ENCODE measurements at regions not wholly inside any gene's neighbourhood (a gene's known extent, or its start where the extent isn't known, plus 50 kb on each side); places are given as distances from the start of the nearest gene placed in this dataset.
"Not testable (repeated sequence)": the region's sequence is repeated elsewhere in the genome, so short reads cannot be mapped to it uniquely, and the experiment has no call there.

- intact Hi-C loops (cut with DNase I); DNase-seq: not testable (repeated sequence)
Observed at GRCh38 chr14:106196459-106196858, 670.1 kb downstream of the TMEM121 start.

GRCh38 chr14:106197264-106197663, 670.9 kb downstream of the TMEM121 start:
- DNase-seq; ATAC-seq (ENCODE audit: poor library complexity); intact Hi-C loops (cut with DNase I): not testable (repeated sequence)

More at GRCh38 chr14:106196459-106196858, 670.1 kb downstream of the TMEM121 start:
- ATAC-seq (ENCODE audit: poor library complexity) = not testable (repeated sequence)

- DNase-seq (no peak), ATAC-seq (ENCODE audit: poor library complexity) (no peak)
- intact Hi-C loops (cut with DNase I) = no loop called here
Observed at GRCh38 chr14:106199097-106199496, 672.7 kb downstream of the TMEM121 start.

GRCh38 chr14:106200541-106201315, 674.3 kb downstream of the TMEM121 start:
- DNase-seq (no peak), ATAC-seq (ENCODE audit: poor library complexity) (no peak)
- intact Hi-C loops (cut with DNase I) = no loop called here

- DNase-seq = no peak
- no peak for ATAC-seq (ENCODE audit: poor library complexity)
- intact Hi-C loops (cut with DNase I) = no loop called here
Observed at GRCh38 chr14:106201376-106201775, 675.0 kb downstream of the TMEM121 start.

GRCh38 chr14:106203438-106203837, 677.1 kb downstream of the TMEM121 start:
- no peak for DNase-seq
- intact Hi-C loops (cut with DNase I) = no loop called here
- ATAC-seq (ENCODE audit: poor library complexity) = no peak

- ATAC-seq (ENCODE audit: poor library complexity) (no peak), DNase-seq (no peak)
- intact Hi-C loops (cut with DNase I) = no loop called here
Observed at GRCh38 chr14:106204063-106204462, 677.7 kb downstream of the TMEM121 start.

- intact Hi-C loops (cut with DNase I) = no loop called here
- ATAC-seq (ENCODE audit: poor library complexity) = no peak
- DNase-seq = no peak
Observed at GRCh38 chr14:106207316-106207715, 680.9 kb downstream of the TMEM121 start.

GRCh38 chr14:106208794-106209193, 682.4 kb downstream of the TMEM121 start:
- no peak for ATAC-seq (ENCODE audit: poor library complexity)
- intact Hi-C loops (cut with DNase I) = no loop called here

GRCh38 chr14:106209755-106210154, 683.4 kb downstream of the TMEM121 start:
- no peak for ATAC-seq (ENCODE audit: poor library complexity)
- intact Hi-C loops (cut with DNase I) = no loop called here

More at GRCh38 chr14:106208794-106209193, 682.4 kb downstream of the TMEM121 start:
- DNase-seq = no peak

GRCh38 chr14:106210650-106211049, 684.3 kb downstream of the TMEM121 start:
- ATAC-seq (ENCODE audit: poor library complexity) = no peak
- intact Hi-C loops (cut with DNase I) = no loop called here
- DNase-seq = no peak

More at GRCh38 chr14:106209755-106210154, 683.4 kb downstream of the TMEM121 start:
- DNase-seq = no peak

- ATAC-seq (ENCODE audit: poor library complexity) = no peak
- no peak for DNase-seq
- intact Hi-C loops (cut with DNase I) = no loop called here
Observed at GRCh38 chr14:106211334-106211900, 685.0 kb downstream of the TMEM121 start.

GRCh38 chr14:106215229-106215628, 688.8 kb downstream of the TMEM121 start:
- DNase-seq (no peak), ATAC-seq (ENCODE audit: poor library complexity) (no peak)
- intact Hi-C loops (cut with DNase I) = no loop called here

- intact Hi-C loops (cut with DNase I) = no loop called here
- no peak for DNase-seq
Observed at GRCh38 chr14:106216679-106217078, 690.3 kb downstream of the TMEM121 start.

GRCh38 chr14:106218174-106218573, 691.8 kb downstream of the TMEM121 start:
- DNase-seq = no peak
- ATAC-seq (ENCODE audit: poor library complexity) = no peak
- intact Hi-C loops (cut with DNase I) = no loop called here

More at GRCh38 chr14:106216679-106217078, 690.3 kb downstream of the TMEM121 start:
- ATAC-seq (ENCODE audit: poor library complexity) = no peak

- ATAC-seq (ENCODE audit: poor library complexity) (no peak), DNase-seq (no peak)
- intact Hi-C loops (cut with DNase I) = no loop called here
Observed at GRCh38 chr14:106222311-106222710, 695.9 kb downstream of the TMEM121 start.

GRCh38 chr14:106222731-106223130, 696.3 kb downstream of the TMEM121 start:
- DNase-seq (no peak), ATAC-seq (ENCODE audit: poor library complexity) (no peak)
- intact Hi-C loops (cut with DNase I) = no loop called here

GRCh38 chr14:106227793-106228192, 701.4 kb downstream of the TMEM121 start:
- DNase-seq (no peak), ATAC-seq (ENCODE audit: poor library complexity) (no peak)
- intact Hi-C loops (cut with DNase I) = no loop called here

GRCh38 chr14:106228541-106229158, 702.3 kb downstream of the TMEM121 start:
- intact Hi-C loops (cut with DNase I) = no loop called here
- DNase-seq = no peak
- no peak for ATAC-seq (ENCODE audit: poor library complexity)

- ATAC-seq (ENCODE audit: poor library complexity) (no peak), DNase-seq (no peak)
- intact Hi-C loops (cut with DNase I) = no loop called here
Observed at GRCh38 chr14:106230071-106230470, 703.7 kb downstream of the TMEM121 start.

All from Right ventricle myocardium superior (tissue), 1 donor.